ENCODE measurements at regions not wholly inside any gene's neighbourhood (a gene's known extent, or its start where the extent isn't known, plus 50 kb on each side); places are given as distances from the start of the nearest gene placed in this dataset.

DNA sequence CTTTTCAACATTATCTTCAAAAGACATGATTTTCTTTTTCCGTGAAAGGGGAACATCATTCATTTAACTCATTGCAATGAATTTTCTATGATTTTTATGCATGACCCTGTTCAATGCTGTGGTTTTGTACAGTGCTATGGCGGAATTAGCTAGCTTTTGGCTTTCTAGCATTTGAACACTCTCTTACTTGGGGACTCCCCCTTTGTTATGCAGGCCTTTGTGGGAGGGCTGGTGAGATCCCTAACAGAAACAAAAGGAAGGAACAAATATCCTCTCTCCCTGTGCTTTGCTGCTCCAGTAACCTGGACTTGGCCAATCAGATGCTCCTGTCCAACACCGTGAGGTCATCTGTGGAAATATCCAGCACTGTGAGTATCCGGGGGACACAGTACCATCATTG lies 353.4 kb upstream of the FZD8 start:
- no peak for TF ChIP-seq TAF1 (IDR thresholded peaks at IDR 0.05; ENCODE audit: low read depth)
- no peak for TF ChIP-seq EP300 (IDR thresholded peaks at IDR 0.05; ENCODE audit: borderline replicate concordance)
- TF ChIP-seq EGR1 (IDR thresholded peaks at IDR 0.05): no peak
- no peak for TF ChIP-seq FOXM1 (IDR thresholded peaks at IDR 0.05; ENCODE audit: borderline replicate concordance, low read depth)
- no peak for TF ChIP-seq RAD21 (IDR thresholded peaks at IDR 0.05; ENCODE audit: low read depth)
- no peak for TF ChIP-seq YY1 (IDR thresholded peaks at IDR 0.05; ENCODE audit: low read depth)
- no peak for TF ChIP-seq NFIC (IDR thresholded peaks at IDR 0.05)
- TF ChIP-seq CREB1 (IDR thresholded peaks at IDR 0.05; ENCODE audit: low read depth): no peak
- TF ChIP-seq, protein P1, sequence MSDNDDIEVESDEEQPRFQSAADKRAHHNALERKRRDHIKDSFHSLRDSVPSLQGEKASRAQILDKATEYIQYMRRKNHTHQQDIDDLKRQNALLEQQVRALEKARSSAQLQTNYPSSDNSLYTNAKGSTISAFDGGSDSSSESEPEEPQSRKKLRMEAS (IDR thresholded peaks at IDR 0.05): no peak
- no peak for TF ChIP-seq TEAD4 (IDR thresholded peaks at IDR 0.05)
- TF ChIP-seq TCF12 (IDR thresholded peaks at IDR 0.05; ENCODE audit: low read depth): no peak
- no peak for TF ChIP-seq CEBPB (IDR thresholded peaks at IDR 0.05)
- no peak for TF ChIP-seq ZBTB7A (IDR thresholded peaks at IDR 0.05; ENCODE audit: low read depth)
- TF ChIP-seq, protein P2, sequence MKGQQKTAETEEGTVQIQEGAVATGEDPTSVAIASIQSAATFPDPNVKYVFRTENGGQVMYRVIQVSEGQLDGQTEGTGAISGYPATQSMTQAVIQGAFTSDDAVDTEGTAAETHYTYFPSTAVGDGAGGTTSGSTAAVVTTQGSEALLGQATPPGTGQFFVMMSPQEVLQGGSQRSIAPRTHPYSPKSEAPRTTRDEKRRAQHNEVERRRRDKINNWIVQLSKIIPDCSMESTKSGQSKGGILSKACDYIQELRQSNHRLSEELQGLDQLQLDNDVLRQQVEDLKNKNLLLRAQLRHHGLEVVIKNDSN (IDR thresholded peaks at IDR 0.05): no peak
- TF ChIP-seq, protein P3, sequence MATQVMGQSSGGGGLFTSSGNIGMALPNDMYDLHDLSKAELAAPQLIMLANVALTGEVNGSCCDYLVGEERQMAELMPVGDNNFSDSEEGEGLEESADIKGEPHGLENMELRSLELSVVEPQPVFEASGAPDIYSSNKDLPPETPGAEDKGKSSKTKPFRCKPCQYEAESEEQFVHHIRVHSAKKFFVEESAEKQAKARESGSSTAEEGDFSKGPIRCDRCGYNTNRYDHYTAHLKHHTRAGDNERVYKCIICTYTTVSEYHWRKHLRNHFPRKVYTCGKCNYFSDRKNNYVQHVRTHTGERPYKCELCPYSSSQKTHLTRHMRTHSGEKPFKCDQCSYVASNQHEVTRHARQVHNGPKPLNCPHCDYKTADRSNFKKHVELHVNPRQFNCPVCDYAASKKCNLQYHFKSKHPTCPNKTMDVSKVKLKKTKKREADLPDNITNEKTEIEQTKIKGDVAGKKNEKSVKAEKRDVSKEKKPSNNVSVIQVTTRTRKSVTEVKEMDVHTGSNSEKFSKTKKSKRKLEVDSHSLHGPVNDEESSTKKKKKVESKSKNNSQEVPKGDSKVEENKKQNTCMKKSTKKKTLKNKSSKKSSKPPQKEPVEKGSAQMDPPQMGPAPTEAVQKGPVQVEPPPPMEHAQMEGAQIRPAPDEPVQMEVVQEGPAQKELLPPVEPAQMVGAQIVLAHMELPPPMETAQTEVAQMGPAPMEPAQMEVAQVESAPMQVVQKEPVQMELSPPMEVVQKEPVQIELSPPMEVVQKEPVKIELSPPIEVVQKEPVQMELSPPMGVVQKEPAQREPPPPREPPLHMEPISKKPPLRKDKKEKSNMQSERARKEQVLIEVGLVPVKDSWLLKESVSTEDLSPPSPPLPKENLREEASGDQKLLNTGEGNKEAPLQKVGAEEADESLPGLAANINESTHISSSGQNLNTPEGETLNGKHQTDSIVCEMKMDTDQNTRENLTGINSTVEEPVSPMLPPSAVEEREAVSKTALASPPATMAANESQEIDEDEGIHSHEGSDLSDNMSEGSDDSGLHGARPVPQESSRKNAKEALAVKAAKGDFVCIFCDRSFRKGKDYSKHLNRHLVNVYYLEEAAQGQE (IDR thresholded peaks at IDR 0.05; ENCODE audit: low read depth): no peak

GRCh38 chr10:35993591-35994515 lies 351.8 kb upstream of the FZD8 start:
- no peak for TF ChIP-seq TEAD4 (IDR thresholded peaks at IDR 0.05)
- TF ChIP-seq EGR1 (IDR thresholded peaks at IDR 0.05): no peak
- TF ChIP-seq, protein P2 (IDR thresholded peaks at IDR 0.05): no peak
- TF ChIP-seq ZBTB7A (IDR thresholded peaks at IDR 0.05; ENCODE audit: low read depth): no peak
- no peak for TF ChIP-seq RAD21 (IDR thresholded peaks at IDR 0.05; ENCODE audit: low read depth)
- no peak for TF ChIP-seq FOXM1 (IDR thresholded peaks at IDR 0.05; ENCODE audit: borderline replicate concordance, low read depth)

GRCh38 chr10:35992107-35992506 lies 350.0 kb upstream of the FZD8 start:
- TF ChIP-seq TCF12 (IDR thresholded peaks at IDR 0.05; ENCODE audit: low read depth) (no peak), TAF1 (IDR thresholded peaks at IDR 0.05; ENCODE audit: low read depth) (no peak), YY1 (IDR thresholded peaks at IDR 0.05; ENCODE audit: low read depth) (no peak), TEAD4 (IDR thresholded peaks at IDR 0.05) (no peak), RAD21 (IDR thresholded peaks at IDR 0.05; ENCODE audit: low read depth) (no peak), FOXM1 (IDR thresholded peaks at IDR 0.05; ENCODE audit: borderline replicate concordance, low read depth) (no peak), EGR1 (IDR thresholded peaks at IDR 0.05) (no peak), CREB1 (IDR thresholded peaks at IDR 0.05; ENCODE audit: low read depth) (no peak), CEBPB (IDR thresholded peaks at IDR 0.05) (no peak)
- TF ChIP-seq, protein P2 (IDR thresholded peaks at IDR 0.05): no peak
- TF ChIP-seq, protein P3 (IDR thresholded peaks at IDR 0.05; ENCODE audit: low read depth): no peak

- TF ChIP-seq RAD21 (IDR thresholded peaks at IDR 0.05; ENCODE audit: low read depth) (no peak), TCF12 (IDR thresholded peaks at IDR 0.05; ENCODE audit: low read depth) (no peak), YY1 (IDR thresholded peaks at IDR 0.05; ENCODE audit: low read depth) (no peak), TAF1 (IDR thresholded peaks at IDR 0.05; ENCODE audit: low read depth) (no peak), EP300 (IDR thresholded peaks at IDR 0.05; ENCODE audit: borderline replicate concordance) (no peak), ZBTB7A (IDR thresholded peaks at IDR 0.05; ENCODE audit: low read depth) (no peak), NFIC (IDR thresholded peaks at IDR 0.05) (no peak), EGR1 (IDR thresholded peaks at IDR 0.05) (no peak), FOXM1 (IDR thresholded peaks at IDR 0.05; ENCODE audit: borderline replicate concordance, low read depth) (no peak), TEAD4 (IDR thresholded peaks at IDR 0.05) (no peak), CEBPB (IDR thresholded peaks at IDR 0.05) (no peak)
- TF ChIP-seq, protein P3 (IDR thresholded peaks at IDR 0.05; ENCODE audit: low read depth): no peak
- TF ChIP-seq, protein P2 (IDR thresholded peaks at IDR 0.05): no peak
Observed at GRCh38 chr10:35986756-35987502, 344.8 kb upstream of the FZD8 start.
